Middle frontal gyrus (tissue), 1 donor: ENCODE measurements at regions not wholly inside any gene's neighbourhood (a gene's known extent, or its start where the extent isn't known, plus 50 kb on each side); places are given as distances from the start of the nearest gene placed in this dataset.

Source experiments
- DNase-seq: peaks from one replicate; pipeline ENCODE4 v3.0.0-alpha.2; 2015; ENCODE audit warnings: low spot score; ENCODE audit errors: extremely low spot score

DNA sequence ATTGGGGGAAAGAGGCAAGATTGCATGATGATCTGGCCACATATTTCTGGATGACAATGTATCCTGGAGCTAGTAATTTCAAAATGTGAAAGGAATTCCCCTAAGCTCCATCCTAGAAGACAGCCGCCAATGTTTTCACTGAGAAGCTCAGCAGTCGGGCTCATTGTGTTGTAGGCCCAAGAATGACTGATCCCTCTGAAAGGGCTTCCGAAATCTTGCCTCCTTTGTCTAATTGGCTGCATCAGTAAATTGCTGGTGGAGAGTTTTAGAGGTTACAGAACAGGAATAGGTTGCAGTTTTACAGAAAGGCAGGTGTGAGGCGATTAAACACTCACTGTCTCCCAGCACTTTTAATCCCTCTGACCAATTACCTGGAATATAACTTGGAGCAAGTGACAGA lies 464.1 kb upstream of the SALL1 start:
- no peak for DNase-seq

DNA sequence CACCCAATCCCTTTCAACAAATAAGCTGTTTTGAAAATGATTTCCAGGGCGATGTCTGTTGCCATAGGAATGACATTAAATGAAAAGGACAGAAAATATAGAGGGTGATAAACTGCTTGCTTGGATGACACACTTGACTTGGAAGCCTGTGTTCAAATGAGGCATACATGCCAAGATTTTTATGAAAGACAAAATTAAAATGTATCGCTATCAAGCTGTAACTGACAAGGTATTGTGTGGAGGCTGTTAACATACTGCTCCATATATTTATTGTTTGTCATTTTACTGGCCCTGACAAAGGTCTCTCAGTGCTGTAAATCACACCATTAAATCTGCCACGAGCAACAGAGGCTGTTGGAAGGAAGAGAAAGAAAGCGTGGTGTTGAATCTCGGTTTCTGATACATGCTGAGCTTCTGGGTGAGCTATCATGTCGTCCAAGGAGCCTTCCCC lies 456.2 kb upstream of the SALL1 start:
- no peak for DNase-seq

DNA sequence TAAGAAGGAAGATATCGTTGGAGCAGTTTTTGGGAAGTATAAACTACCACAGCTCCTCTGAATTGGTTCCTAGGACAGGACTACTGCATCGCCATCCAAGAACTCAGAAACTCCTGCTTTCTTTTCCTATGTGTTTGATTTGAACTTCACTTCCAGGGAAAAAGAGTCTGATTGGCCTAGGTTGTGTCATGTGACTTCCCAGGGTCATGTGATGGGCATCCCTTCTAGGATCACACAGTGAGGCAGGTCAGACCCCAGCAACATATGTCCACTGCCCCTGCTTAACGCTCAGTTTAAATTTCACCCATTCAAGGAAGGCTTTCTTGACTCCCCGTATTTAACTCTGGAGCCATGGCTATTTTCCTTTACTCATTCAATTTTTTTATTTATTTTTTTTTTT lies 445.2 kb upstream of the SALL1 start:
- DNase-seq, result no peak

DNA sequence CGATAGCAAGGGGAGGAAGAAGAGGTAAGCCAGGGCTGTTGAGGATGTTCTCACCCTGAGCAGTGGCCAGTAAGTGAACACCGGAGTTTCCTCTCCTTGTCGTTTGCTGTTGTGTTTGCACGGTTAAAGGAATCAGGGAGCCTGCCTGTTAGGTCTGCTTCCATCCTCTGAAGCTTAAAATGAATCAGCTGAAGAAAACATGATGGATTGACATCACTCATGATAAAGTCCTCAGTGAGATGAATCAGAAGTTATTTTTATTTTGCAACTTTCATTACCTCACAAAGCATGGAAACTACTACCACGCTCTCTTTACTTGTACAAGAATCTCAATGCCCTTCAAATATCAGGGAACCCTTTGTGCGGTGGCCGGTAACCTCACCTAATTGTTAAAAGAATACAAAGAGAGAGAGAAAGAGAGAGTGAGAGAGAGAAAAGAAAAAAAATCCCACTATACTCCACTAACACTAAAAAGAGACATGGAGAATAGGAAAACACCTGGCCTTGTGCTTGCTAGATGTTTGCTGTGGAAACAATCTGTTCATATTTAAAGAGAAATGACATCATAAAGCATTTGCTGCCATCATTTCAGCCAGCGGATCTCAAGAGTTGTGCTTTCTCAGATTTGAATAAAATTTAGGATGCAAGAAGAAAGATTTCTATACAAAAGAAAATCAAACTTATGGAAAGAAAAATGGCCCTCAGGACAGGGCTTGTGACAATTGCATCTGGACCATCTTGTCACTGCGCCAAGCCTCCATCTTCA lies 441.6 kb upstream of the SALL1 start:
- DNase-seq, result no peak

DNA sequence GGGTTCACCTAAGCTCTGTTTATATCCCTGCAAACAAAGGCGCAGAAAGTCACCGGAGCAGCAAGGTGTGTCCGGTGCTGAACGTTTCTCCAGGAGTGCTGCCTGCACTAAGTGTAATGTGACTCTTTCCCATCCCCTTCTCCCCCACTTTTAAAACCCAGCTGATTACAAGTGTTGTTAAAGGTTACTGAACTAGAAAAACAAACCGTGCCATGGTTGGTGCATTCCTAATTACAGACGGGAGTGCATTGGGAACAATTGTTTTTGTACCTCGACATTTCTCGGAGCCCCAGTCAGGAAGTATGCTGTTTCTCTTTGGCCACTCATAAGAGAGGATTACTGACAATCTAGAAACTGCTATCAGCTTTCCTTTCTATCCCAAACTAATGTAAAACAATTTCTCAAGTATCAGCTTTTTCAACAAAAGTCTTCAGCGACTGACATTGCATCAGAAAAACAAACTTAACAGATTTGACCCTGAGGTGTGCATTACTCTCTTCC lies 441.0 kb upstream of the SALL1 start:
- no peak for DNase-seq

DNA sequence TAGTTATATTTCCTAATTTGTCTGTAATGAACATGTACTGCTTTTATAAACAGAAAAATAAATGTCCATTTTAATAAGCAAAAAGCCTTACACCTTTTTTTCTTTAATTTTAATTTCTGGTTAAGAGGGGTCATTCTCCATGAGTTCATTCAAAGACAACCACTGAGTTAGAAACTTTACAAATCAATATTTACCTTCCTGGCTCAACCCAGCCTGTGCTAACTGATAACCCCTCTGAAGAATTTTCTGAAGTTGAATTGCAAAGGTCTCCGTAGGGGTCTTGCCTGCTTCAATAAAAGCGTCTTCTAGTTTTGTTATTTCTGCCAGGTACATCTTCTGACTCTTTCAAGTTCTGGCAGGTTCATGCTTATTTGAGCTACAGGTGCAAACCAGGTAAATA lies 440.4 kb upstream of the SALL1 start:
- no peak for DNase-seq

DNA sequence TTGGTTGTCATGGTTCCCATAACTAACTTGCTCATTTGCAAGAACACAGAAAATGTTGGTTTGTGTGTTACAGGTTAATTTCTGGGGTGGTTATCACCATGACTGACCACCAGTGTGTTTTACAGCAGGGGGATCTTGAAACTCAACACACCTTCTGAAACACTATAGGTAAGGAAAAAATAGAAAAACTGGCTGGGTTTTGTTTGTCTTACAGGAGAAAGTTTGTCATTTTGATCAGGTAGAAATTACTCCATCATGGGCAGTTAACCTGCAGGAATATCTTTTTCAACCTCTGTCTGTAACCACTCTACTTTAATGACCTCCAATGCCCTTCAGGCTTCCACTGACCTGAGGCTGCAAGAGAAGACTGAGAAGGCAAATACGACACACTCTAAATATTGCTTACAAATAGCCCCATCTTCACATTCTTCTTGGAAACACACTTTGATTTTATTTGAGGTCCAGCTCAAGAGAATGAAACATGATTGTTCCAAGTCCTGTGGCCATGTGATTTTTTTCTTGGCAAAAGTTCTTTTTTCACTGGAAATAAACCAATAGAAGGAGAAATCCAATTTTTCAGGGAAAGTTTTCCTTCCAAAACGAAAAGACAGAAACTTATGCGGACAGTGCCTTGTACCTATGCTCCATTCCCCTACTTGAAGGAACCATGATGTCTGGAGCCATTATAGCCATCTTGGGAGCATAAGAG lies 428.7 kb upstream of the SALL1 start:
- DNase-seq, result no peak

DNA sequence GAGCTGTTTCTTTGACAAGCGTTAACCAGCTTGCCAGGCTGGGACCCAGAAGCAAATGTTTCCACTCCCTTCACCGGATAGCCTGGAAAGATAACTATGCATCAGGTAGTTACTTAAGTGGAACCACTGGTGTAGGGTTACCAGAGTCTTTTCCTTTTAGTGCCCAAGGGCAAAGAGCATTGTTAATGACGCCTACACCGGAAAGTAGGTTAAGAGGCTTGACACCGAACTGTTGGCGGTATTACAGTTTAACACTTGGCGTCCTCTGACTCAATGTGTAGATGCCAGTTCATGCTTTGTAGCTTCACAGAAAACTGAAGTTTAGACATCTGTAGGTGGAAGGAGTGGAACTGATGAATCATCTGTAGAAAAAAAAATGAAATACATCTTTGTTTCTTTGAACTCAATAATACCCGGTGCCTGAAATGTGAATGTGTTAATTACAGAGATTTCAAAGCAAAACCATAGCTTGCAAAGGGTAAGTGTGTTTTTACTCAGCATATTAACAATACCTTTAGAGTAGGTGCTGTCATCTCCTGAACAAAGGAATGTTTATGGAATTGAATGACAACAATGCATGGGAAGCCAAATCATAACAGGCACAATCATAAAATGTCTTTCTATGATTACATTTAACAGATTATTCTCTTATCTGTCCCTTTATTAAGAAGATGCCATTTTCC lies 426.7 kb upstream of the SALL1 start:
- DNase-seq, result no peak

DNA sequence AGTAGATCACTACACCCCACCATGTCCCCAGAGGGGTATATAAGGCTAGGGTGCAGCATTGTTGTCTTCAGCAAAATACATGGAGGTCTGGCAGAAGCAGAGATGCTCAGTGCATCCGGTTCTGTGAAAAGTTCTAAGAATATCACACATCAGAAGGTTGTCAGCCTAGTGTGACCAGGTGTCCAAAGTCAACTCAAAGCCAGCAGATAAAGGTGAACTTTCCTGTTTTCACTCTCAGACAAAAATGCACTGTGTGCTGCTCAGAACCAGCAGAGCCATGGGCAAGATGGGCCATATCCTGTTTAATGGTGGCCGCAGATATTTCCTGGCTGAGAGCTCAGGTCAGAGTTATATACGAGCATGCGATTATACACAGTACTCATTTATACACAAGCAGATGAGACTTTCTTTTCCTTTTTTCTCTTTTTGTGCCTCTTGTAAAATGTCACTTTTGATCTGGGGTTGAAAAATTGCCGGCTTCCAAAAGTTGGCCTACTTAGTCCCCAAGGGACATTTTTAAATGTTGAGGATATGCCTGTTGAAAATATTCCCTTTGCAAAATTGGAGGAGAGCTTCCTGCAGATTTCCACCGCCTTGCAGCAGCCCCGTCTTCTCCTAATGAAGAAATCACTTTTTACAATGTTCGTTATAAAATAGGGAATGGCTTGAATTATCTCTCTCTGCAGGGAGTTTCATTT lies 425.6 kb upstream of the SALL1 start:
- DNase-seq, result no peak

DNA sequence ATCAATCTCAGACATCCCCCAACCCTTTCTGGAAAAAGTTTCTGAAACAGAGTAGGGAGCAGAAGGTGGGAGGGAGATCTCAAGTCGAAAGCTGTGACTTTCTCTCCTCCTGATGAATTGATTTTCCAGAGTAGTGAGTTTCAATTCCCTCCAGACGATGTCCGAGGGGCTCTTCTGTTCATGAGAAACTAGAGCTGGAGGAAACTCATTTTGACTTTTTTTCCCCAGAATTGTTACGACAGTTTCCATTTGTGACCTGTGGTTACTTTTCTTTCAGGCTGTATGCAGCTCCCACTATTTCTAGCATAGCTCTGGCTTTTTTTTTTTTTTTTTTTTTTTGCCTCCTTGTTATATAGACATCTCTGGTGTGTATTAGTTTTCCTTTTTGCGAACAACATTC lies 422.1 kb upstream of the SALL1 start:
- DNase-seq, result no peak

DNA sequence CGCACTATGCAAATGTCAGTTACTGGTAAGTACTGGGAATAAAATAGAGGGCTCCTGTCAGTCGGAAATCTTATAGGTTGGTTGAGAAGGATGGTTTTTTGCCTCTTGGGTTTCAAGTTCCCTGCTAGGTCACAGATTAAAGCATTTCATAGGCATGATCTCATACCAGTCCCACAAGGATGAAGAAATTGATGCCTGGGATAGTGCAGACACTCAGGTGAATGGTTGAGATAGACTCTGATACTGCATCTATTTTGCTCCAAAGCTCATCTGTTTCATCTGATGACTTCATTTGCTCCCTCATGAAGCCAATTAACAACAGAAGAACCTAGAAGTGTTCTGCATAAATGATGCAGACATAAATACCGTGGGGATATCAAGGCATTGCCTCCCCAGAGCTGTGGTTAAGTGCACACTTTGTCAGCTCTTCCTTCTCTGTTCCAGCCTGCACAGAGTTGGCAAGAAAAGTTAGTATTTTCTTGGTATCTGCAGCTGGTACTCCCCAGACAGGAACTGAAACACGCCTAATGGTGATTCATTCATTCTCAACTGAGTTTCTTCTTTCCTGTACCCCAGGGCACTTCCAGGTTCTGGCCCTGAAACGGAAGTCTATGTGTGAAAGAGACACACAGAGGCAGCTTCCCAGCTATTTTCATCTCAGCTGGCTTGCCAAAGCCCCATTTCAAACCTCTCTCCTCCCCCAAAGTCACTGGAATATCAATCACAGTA lies 418.3 kb upstream of the SALL1 start:
- DNase-seq, result no peak

DNA sequence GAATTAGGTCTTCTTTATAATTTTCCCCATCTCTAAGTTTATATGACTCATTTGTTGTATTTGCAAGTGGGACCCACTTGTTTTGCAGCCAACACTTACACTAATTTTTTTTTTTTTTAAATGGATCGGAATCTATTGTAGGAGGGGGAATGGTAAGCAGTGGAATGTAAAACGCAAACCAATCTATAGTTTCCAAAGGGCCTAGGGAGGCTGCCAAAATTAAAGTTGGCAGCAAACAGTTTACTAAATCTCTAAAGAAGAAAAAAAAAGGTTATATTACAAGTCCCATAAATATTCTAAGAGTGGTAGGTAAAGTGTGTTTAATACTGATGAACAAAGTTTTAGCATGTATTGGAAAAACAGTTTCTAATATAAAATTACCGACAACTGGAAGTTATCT lies 416.8 kb upstream of the SALL1 start:
- no peak for DNase-seq

DNA sequence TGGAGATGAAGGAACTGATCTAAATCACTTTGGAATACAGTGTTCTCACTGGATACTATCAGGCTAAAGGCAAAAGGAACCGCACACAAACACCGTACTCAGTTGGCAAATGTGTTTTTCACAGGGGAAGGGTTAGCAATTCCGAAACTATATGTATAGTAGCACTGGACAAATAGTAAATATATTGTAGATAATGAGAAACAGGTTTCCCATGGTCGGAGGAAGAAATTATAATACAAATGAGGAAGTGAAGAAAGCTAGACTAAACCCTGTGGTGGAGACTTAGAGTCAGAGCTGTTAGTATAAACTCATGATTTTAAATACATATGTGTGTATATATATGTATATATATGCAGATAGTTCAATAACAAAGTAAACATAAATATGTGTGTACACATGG lies 414.1 kb upstream of the SALL1 start:
- no peak for DNase-seq

DNA sequence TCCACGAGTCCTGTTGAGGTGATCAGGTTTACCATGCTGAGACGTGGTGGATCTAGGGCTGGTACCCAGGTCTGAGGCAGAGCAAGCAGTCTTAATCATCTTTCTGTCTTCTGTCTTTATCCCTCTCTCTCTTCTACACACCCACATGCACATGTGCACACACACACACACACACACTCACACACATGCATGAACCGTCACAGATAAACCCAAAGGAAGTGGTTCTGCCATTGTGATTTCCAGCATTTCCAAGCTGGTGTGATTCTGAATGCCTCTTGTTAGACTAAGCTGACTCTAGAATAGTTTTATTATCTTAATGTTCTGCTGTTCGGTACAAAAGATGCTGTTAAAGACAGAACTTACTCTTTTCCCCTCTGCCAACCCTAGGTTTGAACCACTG lies 411.8 kb upstream of the SALL1 start:
- no peak for DNase-seq

DNA sequence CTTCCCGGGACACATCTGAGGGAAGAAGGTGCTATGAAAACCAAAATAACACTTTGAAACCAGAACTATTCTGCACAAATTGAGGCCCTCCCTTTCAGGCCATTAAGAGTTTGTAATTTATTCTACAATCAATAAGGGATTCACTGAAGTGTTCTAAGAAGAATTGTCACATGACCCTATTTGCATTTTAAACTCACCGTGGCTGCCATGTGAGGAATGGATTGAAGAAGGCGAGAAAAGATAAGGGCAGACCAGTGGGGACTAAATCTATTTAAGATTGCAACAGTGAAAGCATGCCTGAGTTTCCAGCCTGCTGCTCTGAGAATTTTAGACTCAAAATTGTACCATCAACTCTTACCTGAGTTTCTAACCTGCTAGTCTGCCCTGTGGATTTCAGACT lies 408.8 kb upstream of the SALL1 start:
- DNase-seq, result no peak

DNA sequence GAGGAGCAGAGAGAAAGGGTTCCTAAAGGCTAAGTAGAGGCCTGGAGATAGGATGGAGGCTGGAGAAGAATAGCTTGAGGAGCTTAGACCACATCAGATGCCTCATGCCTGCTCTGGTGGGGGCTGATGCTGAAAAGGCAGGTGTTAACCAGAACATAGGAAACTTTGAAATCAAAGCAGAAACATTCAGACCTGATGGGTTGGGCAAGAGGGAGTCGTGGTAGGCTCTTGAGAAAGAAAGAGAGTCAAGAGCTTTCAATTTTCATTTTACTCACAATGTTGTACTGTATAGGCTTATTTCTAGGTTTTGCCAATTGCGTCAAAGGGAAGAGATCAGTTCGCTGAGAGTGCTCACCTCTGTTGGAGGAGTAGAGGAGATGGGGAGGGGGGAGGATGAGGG lies 406.6 kb upstream of the SALL1 start:
- DNase-seq, result no peak

DNA sequence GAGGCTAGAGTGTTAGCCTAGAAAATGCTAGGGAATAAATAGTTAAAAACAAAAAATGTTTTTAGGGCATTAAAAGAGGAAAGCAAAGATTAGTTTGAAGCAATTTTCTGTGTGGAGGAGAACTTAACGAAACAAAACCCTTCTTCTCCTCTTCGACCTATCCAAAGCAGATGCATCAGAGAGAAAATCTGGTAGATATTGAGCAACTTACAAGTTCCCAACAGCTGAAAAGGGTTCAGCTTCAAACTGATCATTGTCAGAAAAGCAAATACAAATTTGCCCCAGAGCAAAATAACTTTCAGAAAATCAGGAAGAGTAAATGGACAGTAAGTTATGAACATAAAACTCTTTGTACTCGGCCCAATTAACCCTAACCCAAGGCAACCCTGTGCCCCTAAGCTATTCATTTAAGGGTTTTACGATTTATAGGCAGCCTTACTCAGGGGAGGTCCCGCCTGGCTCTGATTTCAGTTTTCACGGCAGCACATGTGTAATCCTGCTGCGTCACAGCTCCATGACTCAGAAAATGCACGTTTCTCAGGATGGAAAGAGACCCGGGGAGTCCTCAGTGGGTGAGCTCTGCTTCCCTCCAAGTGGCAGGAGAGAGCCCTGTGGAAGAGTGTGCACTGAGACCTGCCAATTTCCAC lies 405.7 kb upstream of the SALL1 start:
- no peak for DNase-seq

DNA sequence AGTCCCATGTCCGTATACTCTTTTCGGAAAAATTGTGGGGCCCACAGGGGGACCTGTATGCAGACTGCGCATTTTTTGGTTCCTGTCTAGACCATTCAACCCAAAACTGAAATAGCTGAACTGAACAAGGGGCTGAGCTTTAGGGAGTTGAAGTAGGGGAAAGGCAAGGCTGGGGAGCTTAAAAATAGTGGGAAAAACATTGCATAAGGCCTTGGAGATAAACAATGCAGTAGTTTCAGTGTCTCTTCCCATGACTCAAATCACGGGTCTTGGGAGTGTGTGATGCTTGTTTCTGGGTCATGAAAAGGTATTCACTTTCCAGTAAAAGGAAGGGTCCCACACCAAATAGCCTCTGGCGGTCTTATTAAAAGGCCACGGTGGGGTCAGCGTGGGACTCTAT lies 402.8 kb upstream of the SALL1 start:
- no peak for DNase-seq

DNA sequence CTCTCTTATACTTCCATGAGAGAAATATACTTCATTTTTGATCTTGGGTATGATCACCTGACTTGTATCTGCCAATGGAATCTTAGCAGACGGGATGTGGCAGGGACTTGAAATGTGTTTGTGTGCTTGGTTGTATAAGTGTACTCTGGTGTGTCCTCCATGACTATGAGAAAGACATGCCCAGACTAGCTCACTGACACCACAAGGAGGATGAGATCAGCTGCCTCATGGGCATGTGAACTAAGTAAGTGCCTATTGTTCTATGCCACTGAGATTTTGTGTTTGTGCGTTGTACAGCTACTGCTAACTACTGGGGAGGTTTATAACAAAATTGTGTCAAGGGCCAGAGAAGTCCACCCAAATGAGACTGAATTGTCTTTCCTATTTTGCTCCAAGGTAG lies 402.2 kb upstream of the SALL1 start:
- no peak for DNase-seq

DNA sequence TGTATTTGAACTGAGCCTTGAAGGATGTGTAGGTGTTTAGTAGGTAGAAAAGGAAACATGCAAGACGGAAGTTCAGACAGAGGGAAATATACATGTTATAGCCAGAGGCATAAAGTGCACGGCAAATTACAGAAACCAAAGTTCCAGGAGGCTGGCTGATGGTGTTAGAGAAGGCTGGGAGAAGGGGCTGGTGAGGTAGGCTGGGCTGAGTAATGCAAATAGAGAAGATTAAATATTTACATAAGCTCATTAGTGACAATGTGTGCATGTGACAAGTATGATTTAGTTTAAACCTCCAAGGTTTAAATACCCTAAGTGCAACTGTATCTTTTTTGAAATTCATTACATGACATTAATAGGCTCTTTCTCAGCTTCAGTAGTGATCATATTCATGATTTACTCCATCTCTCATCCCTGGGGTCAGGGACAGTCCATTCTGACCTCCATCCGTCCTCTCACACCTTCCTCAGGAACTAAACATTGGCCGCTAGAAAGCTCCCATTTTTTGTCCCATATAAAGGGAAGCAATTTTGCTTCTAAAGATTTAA lies 399.8 kb upstream of the SALL1 start:
- no peak for DNase-seq
